ENCODE measurements at regions not wholly inside any gene's neighbourhood (a gene's known extent, or its start where the extent isn't known, plus 50 kb on each side); places are given as distances from the start of the nearest gene placed in this dataset.

GRCh38 chr2:125280265-125280664 is 1255.2 kb downstream of the CNTNAP5 start:
- no peak for TF ChIP-seq CTCF (IDR thresholded peaks at IDR 0.05; ENCODE audit: low read depth, low read length)
- no peak for TF ChIP-seq MAX (IDR thresholded peaks at IDR 0.05; ENCODE audit: low read depth, low read length)
- TF ChIP-seq POLR2A (IDR thresholded peaks at IDR 0.05; ENCODE audit: extremely low read depth, insufficient read length) = no peak

All from NB4 (cell line).